GM23338 (cell line): ENCODE measurements at regions not wholly inside any gene's neighbourhood (a gene's known extent, or its start where the extent isn't known, plus 50 kb on each side); places are given as distances from the start of the nearest gene placed in this dataset.

Experiments
- EZH2 ChIP-seq: fragments of 200-600 bp; sonication (generic); IDR thresholded peaks from one replicate; pipeline ENCODE4 v1.8.0; 2017; ENCODE audit warnings: antibody characterized with exemption, mild to moderate bottlenecking, low read depth; ENCODE audit not compliant: unreplicated experiment
- EZH2phosphoT487 ChIP-seq: fragments of 200-600 bp; sonication (generic); IDR thresholded peaks from one replicate; pipeline ENCODE4 v1.8.1; 2018; ENCODE audit warnings: antibody characterized with exemption; ENCODE audit not compliant: unreplicated experiment
- POLR2AphosphoS5 ChIP-seq: IDR thresholded peaks from 2 replicates; pipeline ENCODE4 v1.6.1; 2016; ENCODE audit warnings: antibody characterized with exemption, low read depth
- TF ChIP-seq, protein P1 (sequence below), 2 experiments: fragments of 200-600 bp in 1 of 2; sonication (generic) in 1 of 2; conservative IDR thresholded peaks; 2 replicates each; pipeline versions ENCODE4 v1.5.1 to v1.6.1; 2016 to 2017; ENCODE audit warnings: antibody characterized with exemption in 2 of 2, low read depth in 2 of 2, mild to moderate bottlenecking in 2 of 2, moderate library complexity in 1 of 2

DNA sequence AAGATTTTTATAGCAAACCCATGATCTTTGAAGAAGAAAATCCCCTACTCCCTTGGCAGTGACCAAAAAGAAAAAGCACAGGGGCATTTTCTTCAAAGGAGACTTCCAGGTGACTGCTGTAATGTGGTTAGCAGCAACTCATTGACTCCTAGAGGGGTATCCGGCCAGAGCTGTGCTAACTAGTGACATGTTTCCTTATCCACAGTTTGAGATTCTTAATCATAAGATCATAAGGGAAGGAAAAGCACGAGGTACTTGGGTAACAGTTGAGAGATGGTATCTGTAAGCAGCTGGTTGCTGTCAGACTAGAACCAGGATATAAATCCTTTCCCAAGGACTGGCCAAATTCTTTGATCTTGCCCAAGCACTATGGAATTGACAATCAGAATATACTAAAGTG lies 124.7 kb downstream of the MREG start:
- TF ChIP-seq, protein P1, sequence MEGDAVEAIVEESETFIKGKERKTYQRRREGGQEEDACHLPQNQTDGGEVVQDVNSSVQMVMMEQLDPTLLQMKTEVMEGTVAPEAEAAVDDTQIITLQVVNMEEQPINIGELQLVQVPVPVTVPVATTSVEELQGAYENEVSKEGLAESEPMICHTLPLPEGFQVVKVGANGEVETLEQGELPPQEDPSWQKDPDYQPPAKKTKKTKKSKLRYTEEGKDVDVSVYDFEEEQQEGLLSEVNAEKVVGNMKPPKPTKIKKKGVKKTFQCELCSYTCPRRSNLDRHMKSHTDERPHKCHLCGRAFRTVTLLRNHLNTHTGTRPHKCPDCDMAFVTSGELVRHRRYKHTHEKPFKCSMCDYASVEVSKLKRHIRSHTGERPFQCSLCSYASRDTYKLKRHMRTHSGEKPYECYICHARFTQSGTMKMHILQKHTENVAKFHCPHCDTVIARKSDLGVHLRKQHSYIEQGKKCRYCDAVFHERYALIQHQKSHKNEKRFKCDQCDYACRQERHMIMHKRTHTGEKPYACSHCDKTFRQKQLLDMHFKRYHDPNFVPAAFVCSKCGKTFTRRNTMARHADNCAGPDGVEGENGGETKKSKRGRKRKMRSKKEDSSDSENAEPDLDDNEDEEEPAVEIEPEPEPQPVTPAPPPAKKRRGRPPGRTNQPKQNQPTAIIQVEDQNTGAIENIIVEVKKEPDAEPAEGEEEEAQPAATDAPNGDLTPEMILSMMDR (conservative IDR thresholded peaks at IDR 0.05; ENCODE audit: low read depth in 2 of 2): no peak
- TF ChIP-seq POLR2AphosphoS5 (no peak), EZH2 (no peak), EZH2phosphoT487 (no peak)
